ENCODE measurements at regions not wholly inside any gene's neighbourhood (a gene's known extent, or its start where the extent isn't known, plus 50 kb on each side); places are given as distances from the start of the nearest gene placed in this dataset.

DNA sequence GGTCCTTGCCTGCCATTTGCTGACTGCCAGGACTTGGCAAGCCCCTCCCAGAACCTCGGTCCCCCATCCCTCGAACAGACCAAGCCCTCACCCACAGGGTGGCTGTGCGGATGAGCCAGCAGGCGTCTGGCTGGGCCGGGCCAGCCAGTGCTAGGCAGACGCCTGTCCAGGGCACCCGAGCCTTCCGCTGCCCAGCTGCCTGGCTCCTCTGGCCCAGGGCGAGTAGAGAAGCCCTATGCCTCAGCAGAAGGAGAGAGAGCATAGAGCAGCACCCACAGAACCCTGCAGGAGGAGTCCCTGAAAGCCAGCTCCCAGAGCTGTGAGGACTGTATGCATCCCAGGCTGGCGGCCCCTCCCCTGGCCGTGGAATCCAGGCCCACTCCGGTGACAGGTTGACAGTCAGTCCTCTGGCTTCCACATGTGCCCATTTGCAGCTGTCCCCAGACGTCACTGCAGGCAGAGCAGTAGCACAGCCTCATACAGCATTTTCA, 62.1 kb upstream of the GLI2 start:
- TF ChIP-seq CTCF (IDR thresholded peaks at IDR 0.05) (no peak), POLR2A (IDR thresholded peaks at IDR 0.05) (no peak), EP300 (IDR thresholded peaks at IDR 0.05) (no peak)
